ENCODE measurements at regions not wholly inside any gene's neighbourhood (a gene's known extent, or its start where the extent isn't known, plus 50 kb on each side); places are given as distances from the start of the nearest gene placed in this dataset.
A peak's percentile ranks its signal among the peaks of the same experiment; 100 is the strongest.

- Mint-ChIP-seq H3K4me1 (ENCODE audit: low read depth) (peaks cover 10% of the 10 kb centered on the region), H3K4me3 (ENCODE audit: unreplicated experiment) (no peak overlapping the region), H3K36me3 (ENCODE audit: low read depth) (no peaks in the 10 kb centered on the region), H3K27ac (ENCODE audit: unreplicated experiment) (no peak overlapping the region), H3K27me3 (ENCODE audit: low read depth) (no peaks in the 10 kb centered on the region), H3K9me3 (ENCODE audit: low read depth) (peaks cover 5% of the 10 kb centered on the region)
- TF ChIP-seq, protein P1, sequence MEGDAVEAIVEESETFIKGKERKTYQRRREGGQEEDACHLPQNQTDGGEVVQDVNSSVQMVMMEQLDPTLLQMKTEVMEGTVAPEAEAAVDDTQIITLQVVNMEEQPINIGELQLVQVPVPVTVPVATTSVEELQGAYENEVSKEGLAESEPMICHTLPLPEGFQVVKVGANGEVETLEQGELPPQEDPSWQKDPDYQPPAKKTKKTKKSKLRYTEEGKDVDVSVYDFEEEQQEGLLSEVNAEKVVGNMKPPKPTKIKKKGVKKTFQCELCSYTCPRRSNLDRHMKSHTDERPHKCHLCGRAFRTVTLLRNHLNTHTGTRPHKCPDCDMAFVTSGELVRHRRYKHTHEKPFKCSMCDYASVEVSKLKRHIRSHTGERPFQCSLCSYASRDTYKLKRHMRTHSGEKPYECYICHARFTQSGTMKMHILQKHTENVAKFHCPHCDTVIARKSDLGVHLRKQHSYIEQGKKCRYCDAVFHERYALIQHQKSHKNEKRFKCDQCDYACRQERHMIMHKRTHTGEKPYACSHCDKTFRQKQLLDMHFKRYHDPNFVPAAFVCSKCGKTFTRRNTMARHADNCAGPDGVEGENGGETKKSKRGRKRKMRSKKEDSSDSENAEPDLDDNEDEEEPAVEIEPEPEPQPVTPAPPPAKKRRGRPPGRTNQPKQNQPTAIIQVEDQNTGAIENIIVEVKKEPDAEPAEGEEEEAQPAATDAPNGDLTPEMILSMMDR (IDR thresholded peaks at IDR 0.05), result no peak
- DNase-seq (ENCODE audit: low spot score), result no peak
These were observed 413.2 kb upstream of the SLC14A2 start for GRCh38 chr18:45202061-45202460.

GRCh38 chr18:45203677-45204076, 411.6 kb upstream of the SLC14A2 start:
- Mint-ChIP-seq H3K36me3 (ENCODE audit: low read depth) (no peaks in the 10 kb centered on the region), H3K9me3 (ENCODE audit: low read depth) (peaks cover 5% of the 10 kb centered on the region), H3K27me3 (ENCODE audit: low read depth) (no peaks in the 10 kb centered on the region), H3K4me3 (ENCODE audit: unreplicated experiment) (no peak overlapping the region), H3K4me1 (ENCODE audit: low read depth) (peaks cover 10% of the 10 kb centered on the region), H3K27ac (ENCODE audit: unreplicated experiment) (no peak overlapping the region)
- TF ChIP-seq, protein P1 (IDR thresholded peaks at IDR 0.05), result no peak
- DNase-seq (ENCODE audit: low spot score), result no peak

GRCh38 chr18:45207328-45207727, 407.9 kb upstream of the SLC14A2 start:
- Mint-ChIP-seq H3K36me3 (ENCODE audit: low read depth) (no peaks in the 10 kb centered on the region), H3K27ac (ENCODE audit: unreplicated experiment) (no peak overlapping the region), H3K4me3 (ENCODE audit: unreplicated experiment) (no peak overlapping the region), H3K4me1 (ENCODE audit: low read depth) (peaks cover 18% of the 10 kb centered on the region), H3K27me3 (ENCODE audit: low read depth) (no peaks in the 10 kb centered on the region), H3K9me3 (ENCODE audit: low read depth) (no peaks in the 10 kb centered on the region)
- DNase-seq (ENCODE audit: low spot score), result no peak
- TF ChIP-seq, protein P1 (IDR thresholded peaks at IDR 0.05), result no peak

DNA sequence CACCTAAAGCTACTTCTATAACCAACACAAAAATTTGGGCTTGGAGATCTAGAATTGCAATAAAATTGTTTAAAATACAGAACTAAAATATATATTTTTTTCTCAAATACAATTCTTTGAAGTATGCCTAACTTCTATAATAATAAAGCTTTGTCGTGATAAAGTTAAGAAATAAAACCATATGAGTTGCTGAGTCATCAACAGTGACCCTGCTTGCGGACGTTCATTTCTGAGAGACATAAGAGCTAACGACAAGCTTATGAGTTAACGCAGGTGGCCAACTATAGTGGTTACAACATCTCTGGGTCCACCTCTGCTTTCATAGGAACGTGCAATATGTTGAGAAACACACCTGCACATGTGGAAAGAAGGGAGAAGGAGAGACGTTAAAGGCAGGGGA, 407.1 kb upstream of the SLC14A2 start:
- TF ChIP-seq, protein P1 (IDR thresholded peaks at IDR 0.05), result no peak
- DNase-seq (ENCODE audit: low spot score), result no peak
- H3K36me3 Mint-ChIP-seq (ENCODE audit: low read depth), result no peaks in the 10 kb centered on the region
- no peaks in the 10 kb centered on the region for H3K27me3 Mint-ChIP-seq (ENCODE audit: low read depth)
- H3K27ac Mint-ChIP-seq (ENCODE audit: unreplicated experiment), result no peak overlapping the region
- H3K9me3 Mint-ChIP-seq (ENCODE audit: low read depth), result no peaks in the 10 kb centered on the region
- peaks cover 21% of the 10 kb centered on the region for H3K4me1 Mint-ChIP-seq (ENCODE audit: low read depth)
- no peak overlapping the region for H3K4me3 Mint-ChIP-seq (ENCODE audit: unreplicated experiment)

DNA sequence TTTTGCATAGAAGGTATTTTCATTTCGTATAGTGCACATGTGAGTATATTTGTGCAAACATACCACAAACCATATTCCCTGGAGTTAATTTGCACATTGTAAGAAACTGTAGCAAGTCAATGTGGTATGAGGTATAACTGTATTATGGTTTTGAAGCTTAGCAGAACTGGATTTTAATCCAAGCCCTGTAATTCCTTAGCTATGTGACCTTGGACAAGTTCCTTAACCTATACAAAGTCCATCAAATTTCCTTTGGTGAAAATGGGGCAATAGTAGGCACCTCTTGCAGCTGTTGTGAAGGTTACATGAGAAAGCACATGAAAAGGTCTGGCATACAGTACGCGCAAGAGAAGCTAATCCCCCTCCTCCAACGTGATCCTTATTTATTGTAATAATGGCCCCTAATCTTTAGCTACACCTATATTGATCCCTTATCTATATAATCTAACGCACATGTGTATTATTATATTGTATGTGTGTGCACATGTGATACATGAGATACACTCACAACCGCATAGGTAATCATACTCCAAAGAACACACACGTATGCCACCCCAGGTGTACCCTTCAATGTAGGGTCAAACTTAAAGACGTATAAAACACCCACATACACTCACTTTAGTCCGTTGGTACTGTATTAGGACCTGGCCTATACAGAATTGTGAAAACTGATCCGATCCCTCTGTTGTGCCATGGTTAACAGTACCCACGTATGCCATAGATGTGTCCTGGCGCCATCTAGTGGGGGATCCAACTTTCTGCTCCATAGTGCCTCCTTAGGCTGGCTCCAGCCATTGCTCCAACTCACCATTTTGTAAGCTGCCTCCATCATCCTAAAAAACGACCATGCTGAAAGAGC, 402.9 kb upstream of the SLC14A2 start:
- TF ChIP-seq, protein P1 (IDR thresholded peaks at IDR 0.05), result peak; percentile 94
- peaks cover 21% of the 10 kb centered on the region for H3K4me1 Mint-ChIP-seq (ENCODE audit: low read depth)
- no peak for DNase-seq (ENCODE audit: low spot score)
- H3K27ac Mint-ChIP-seq (ENCODE audit: unreplicated experiment), result no peak overlapping the region
- no peak overlapping the region for H3K4me3 Mint-ChIP-seq (ENCODE audit: unreplicated experiment)
- H3K27me3 Mint-ChIP-seq (ENCODE audit: low read depth), result no peaks in the 10 kb centered on the region
- no peaks in the 10 kb centered on the region for H3K36me3 Mint-ChIP-seq (ENCODE audit: low read depth)
- no peaks in the 10 kb centered on the region for H3K9me3 Mint-ChIP-seq (ENCODE audit: low read depth)
